Endothelial cell (in vitro differentiated cells): ENCODE measurements at regions not wholly inside any gene's neighbourhood (a gene's known extent, or its start where the extent isn't known, plus 50 kb on each side); places are given as distances from the start of the nearest gene placed in this dataset.

Experiments used
- DNase-seq: peaks from one replicate; pipeline ENCODE4 v3.0.0; 2021; ENCODE audit warnings: low spot score
- H3K27ac Mint-ChIP-seq: one replicate; pipeline ENCODE4 v1.8.0; 2021; ENCODE audit warnings: mixed read lengths, inconsistent platforms; ENCODE audit not compliant: unreplicated experiment
- H3K27me3 Mint-ChIP-seq: one replicate; pipeline ENCODE4 v1.8.0; 2021; ENCODE audit warnings: mild to moderate bottlenecking, moderate library complexity, mixed read lengths, inconsistent platforms; ENCODE audit not compliant: unreplicated experiment
- H3K36me3 Mint-ChIP-seq: one replicate; pipeline ENCODE4 v1.8.0; 2021; ENCODE audit warnings: mild to moderate bottlenecking, low read depth, mixed read lengths, inconsistent platforms; ENCODE audit not compliant: unreplicated experiment
- H3K4me1 Mint-ChIP-seq: one replicate; pipeline ENCODE4 v1.8.0; 2021; ENCODE audit warnings: mild to moderate bottlenecking, mixed read lengths, inconsistent platforms; ENCODE audit not compliant: unreplicated experiment
- H3K4me3 Mint-ChIP-seq: one replicate; pipeline ENCODE4 v1.8.0; 2021; ENCODE audit warnings: mild to moderate bottlenecking, mixed read lengths, inconsistent platforms; ENCODE audit not compliant: unreplicated experiment
- H3K9me3 Mint-ChIP-seq: one replicate; pipeline ENCODE4 v1.8.0; 2021; ENCODE audit warnings: mixed read lengths, inconsistent platforms; ENCODE audit not compliant: unreplicated experiment
- CTCF ChIP-seq: fragments of 200-600 bp; sonication (generic); IDR thresholded peaks from one replicate; pipeline ENCODE4 v1.5.0; 2021; ENCODE audit warnings: antibody characterized with exemption; ENCODE audit not compliant: unreplicated experiment

DNA sequence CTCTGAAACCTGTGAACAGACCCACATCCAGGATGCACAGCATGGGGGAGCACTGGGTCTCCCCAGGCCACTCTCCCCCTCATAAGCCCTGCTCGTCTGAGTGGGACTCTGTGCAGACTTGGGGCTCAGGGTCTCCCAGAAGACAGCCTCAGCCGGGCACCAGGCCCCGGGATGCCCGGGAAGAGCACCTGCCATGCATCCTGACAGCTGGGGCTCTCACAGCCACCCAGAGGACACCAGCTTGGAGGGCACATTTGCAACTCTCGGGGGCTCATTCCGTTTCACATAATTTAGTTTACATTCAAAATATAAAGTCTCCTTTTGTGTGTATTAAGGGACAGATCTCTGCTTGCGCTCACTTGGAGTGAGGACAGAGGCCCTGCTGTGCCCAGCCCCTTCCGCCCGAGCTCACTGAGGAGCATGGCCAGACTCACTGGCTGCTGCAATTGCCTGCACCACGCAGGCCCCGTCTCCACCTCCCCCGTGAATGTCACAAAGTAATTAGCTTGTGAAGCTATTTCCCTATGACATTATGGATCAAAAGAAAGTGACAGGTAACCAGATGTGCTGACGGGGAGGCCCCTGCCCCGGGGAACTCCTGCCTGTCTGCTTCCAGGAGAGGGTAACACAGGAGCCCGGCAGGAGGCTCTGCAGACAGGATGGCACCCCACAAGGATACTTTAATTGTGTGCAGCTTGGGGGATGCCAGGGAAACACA is 275.6 kb downstream of the BRD1 start:
- H3K27ac Mint-ChIP-seq, result no peak overlapping the region
- peaks cover 8% of the 10 kb centered on the region for H3K27me3 Mint-ChIP-seq
- no peak overlapping the region for H3K4me3 Mint-ChIP-seq
- H3K9me3 Mint-ChIP-seq, result no peaks in the 10 kb centered on the region
- no peaks in the 10 kb centered on the region for H3K36me3 Mint-ChIP-seq
- no peak for TF ChIP-seq CTCF
- DNase-seq, result no peak
- peaks cover 3% of the 10 kb centered on the region for H3K4me1 Mint-ChIP-seq

DNA sequence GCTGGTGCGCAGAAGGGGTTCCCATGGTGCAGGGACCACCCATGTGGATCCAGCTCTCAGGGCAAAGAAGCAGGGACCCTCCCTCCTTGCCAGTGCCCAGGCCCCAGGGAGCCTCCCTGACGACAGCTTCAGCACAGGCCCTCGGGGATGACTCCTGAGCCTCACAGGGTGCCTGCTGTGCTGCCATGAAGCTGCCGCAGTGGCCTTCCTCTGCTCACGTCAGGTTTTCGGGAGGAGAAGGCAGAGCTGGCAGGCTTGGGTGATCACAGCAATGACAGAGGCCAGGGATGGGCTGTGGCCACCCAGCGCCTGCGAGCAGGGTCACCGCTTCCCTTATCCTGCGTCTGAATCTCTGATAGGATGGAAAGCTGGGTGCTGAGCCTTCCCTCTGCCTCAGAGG is 276.2 kb downstream of the BRD1 start:
- no peak overlapping the region for H3K4me3 Mint-ChIP-seq
- peaks cover 8% of the 10 kb centered on the region for H3K27me3 Mint-ChIP-seq
- no peak for TF ChIP-seq CTCF
- no peak for DNase-seq
- no peak overlapping the region for H3K27ac Mint-ChIP-seq
- no peaks in the 10 kb centered on the region for H3K9me3 Mint-ChIP-seq
- H3K36me3 Mint-ChIP-seq, result no peaks in the 10 kb centered on the region
- peaks cover 3% of the 10 kb centered on the region for H3K4me1 Mint-ChIP-seq

DNA sequence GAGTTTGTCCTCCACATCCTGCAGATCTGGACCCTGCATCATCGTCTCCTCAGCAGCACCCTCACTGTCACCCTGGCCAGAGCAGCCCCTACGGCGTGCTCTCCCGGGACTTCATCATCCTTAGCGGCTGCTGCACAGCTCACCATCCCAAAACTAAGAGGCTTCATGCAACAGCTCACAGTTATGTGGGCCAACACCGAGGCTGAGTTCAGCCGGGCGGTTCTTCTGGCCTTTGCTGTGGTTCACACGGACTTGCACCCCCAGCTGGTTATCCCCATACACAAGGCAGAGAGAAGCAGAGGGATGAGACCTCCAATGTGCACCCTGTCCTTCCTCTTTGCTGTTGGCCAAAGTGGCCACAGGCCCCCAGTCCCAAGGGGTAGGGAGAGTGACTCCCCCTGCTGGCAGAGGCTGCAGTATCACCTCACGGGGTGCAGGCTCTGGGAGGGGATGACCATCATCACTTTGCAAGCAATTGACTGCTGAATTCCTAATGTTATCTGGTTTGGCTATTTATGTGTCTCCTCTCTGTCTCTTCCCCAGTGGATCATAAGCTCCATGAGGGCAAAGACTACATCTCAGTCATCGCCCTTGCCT is 276.8 kb downstream of the BRD1 start:
- Mint-ChIP-seq H3K27me3 (peaks cover 8% of the 10 kb centered on the region), H3K9me3 (no peaks in the 10 kb centered on the region), H3K4me3 (no peak overlapping the region), H3K27ac (peak overlapping the region; percentile 46), H3K4me1 (peaks cover 3% of the 10 kb centered on the region), H3K36me3 (no peaks in the 10 kb centered on the region)
- no peak for TF ChIP-seq CTCF
- DNase-seq, result no peak

DNA sequence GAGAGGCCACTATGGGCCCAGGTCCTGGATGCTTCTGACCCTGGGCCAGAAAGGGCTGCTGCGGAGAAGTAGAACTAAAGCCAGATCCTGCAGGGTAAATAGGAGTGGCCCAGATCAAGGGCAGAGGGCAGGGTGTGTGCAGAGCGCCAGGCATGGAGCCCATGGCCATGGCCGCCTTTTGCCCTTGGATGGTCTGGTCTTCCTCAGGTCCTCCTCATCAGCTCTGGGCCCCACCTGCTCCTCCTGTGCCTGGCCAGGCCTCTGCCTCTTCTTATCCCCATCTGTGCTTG is 277.6 kb downstream of the BRD1 start:
- TF ChIP-seq CTCF, result no peak
- H3K4me1 Mint-ChIP-seq, result peaks cover 3% of the 10 kb centered on the region
- no peak overlapping the region for H3K27ac Mint-ChIP-seq
- no peaks in the 10 kb centered on the region for H3K36me3 Mint-ChIP-seq
- no peak for DNase-seq
- no peaks in the 10 kb centered on the region for H3K9me3 Mint-ChIP-seq
- H3K27me3 Mint-ChIP-seq, result peaks cover 8% of the 10 kb centered on the region
- H3K4me3 Mint-ChIP-seq, result no peak overlapping the region
